ENCODE measurements at regions not wholly inside any gene's neighbourhood (a gene's known extent, or its start where the extent isn't known, plus 50 kb on each side); places are given as distances from the start of the nearest gene placed in this dataset.

- DNase-seq (ENCODE audit: low spot score): no peak
Measured at GRCh38 chr3:29057326-29057725, 223.5 kb upstream of the RBMS3 start.

DNA sequence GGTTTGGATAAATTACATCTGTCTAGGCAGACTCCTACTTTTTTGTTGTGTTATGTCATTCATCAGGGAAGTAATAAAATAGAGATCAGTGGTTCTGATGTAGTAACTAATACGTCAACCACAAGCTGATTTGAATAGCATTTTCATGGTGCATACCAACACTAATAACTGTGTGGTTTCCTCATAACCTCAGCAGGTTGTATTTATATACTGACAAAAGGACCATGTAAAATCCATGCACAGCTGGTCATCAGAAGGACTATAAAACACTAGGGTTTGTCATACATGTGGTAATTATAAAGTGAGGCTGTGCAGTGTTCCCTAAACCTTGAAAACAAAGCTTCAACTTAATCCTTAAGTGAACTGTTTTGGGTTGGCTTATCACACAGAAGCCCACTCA, 216.8 kb upstream of the RBMS3 start:
- no peak for DNase-seq (ENCODE audit: low spot score)

GRCh38 chr3:29065211-29065785, 215.6 kb upstream of the RBMS3 start:
- DNase-seq (ENCODE audit: low spot score): no peak

- no peak for DNase-seq (ENCODE audit: low spot score)
Measured at GRCh38 chr3:29067007-29067406, 213.9 kb upstream of the RBMS3 start.

DNA sequence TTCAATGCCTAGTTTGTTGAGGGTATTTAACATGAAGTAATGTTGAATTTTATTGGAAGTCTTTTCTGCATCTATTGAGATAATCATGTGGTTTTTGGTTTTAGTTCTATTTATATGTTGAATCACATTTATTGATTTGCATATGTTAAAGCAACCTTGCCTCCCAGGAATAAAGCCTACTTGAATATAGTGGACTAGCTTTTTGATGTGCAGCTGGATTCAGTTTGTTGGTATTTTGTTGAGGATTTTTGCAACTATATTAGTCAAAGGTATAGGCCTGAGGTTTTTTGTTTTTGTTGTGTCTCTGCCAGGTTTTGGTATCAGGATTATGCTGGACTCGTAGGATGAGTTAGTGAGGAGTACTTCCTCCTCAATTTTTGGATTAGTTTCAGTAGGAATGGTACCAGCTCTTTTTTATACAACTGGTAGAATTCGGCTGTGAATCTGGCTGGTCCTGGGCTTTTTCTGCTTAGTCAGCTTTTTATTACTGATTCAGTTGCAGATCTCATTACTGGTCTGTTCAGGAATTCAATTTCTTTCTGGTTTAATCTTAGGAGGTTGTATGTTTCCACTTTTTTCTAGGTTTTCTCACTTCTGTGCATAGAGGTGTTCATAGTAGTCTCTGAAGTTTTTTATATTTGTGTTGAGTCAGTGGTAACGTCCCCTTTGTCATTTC, 209.8 kb upstream of the RBMS3 start:
- no peak for DNase-seq (ENCODE audit: low spot score)

DNA sequence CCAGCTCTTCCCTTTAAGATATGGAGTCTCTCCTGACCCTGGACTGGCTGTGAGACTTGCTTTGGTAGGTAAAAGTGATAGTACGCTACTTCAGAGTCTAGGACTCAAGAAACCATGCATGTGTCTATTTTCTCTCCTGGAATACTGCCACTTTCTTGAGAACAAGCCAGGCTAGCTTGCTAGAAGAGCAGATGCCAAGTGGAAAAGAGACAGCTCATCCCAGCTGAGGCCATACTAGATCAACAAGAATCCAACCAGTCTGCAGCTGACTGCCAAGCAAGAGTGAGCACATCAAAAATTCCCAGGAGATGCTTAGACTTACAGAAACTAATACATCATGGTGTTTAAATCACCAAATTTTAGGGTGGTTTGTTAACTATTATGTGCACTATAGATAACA, 208.3 kb upstream of the RBMS3 start:
- DNase-seq (ENCODE audit: low spot score): no peak

DNA sequence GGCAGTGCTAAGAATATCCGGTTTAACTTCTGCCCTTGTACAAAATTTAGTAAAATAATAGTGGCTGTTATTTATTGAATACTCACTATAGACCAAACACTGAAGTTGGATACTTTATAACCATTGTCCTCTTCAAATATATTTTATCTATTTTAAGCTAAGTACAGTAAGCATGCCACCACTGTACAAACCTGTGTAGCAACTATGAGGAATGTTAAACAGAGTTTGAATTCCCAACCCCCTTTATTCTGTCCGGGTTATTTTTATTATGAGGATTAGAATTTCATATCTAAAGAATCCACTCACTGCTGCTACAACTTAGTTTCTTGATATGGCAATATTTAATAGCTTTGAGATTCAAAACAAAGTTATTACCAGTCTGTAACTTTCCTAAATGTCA, 203.5 kb upstream of the RBMS3 start:
- DNase-seq (ENCODE audit: low spot score): no peak

DNA sequence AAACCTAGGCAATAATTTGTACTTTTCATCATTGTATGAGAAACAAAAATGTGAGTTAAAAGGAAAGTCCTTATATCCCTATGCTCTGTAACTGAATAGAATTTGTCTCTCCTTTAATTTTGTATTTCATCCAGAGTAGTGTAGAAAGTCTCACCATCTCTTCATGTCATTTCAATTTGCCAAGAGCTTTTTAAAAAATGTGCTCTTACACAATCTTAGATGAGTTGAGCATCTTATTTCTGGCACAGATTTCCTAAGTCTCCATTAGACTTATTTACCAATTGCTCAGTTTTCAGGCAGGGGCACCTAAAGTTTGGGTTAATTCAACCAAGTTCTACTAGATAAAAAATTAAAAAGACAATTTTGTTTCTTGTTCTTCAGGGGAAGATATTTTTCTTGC, 201.5 kb upstream of the RBMS3 start:
- DNase-seq (ENCODE audit: low spot score): no peak

- no peak for DNase-seq (ENCODE audit: low spot score)
Measured at GRCh38 chr3:29080967-29081366, 199.9 kb upstream of the RBMS3 start.

DNA sequence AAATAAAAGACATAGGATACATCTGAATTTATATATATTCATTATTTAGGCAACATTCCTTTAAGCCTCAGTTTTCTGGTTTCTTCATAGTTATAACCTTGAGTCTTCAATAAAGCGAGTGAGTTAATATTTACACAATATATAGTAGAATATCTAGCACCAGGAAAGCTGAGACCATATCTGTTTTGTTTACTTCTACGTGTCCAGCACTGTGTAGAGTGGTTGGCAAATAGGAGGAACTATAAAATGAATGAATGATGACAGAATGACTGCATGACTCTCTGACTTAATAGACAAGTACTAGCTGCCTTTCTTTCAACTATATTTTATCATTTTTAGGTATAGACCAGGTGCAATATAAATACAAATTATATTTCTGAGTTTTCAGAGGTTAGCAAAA, 197.8 kb upstream of the RBMS3 start:
- no peak for DNase-seq (ENCODE audit: low spot score)

DNA sequence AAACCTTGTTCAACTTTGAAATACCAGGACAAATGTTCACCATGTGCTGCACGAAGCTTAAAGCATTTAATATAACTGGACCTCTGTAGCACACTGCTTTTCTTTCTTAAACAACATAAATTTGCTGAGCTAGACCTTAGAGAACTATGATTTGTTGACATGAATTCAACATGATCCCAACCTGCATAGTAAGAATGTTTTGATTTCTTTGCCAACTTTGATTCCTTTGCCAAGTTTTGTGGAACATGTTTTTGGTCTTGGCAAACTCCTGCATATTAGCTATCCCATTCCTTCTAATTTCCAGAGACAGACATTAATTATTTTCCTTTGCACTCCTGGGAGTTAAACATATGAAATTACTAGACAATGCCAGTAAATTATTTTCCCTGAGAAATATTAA, 197.2 kb upstream of the RBMS3 start:
- DNase-seq (ENCODE audit: low spot score): no peak

- no peak for DNase-seq (ENCODE audit: low spot score)
Measured at GRCh38 chr3:29088579-29088978, 192.3 kb upstream of the RBMS3 start.

GRCh38 chr3:29090912-29091597, 189.8 kb upstream of the RBMS3 start:
- no peak for DNase-seq (ENCODE audit: low spot score)

- DNase-seq (ENCODE audit: low spot score): no peak
Measured at GRCh38 chr3:29091599-29092189, 189.2 kb upstream of the RBMS3 start.

- no peak for DNase-seq (ENCODE audit: low spot score)
Measured at GRCh38 chr3:29092348-29092747, 188.5 kb upstream of the RBMS3 start.

DNA sequence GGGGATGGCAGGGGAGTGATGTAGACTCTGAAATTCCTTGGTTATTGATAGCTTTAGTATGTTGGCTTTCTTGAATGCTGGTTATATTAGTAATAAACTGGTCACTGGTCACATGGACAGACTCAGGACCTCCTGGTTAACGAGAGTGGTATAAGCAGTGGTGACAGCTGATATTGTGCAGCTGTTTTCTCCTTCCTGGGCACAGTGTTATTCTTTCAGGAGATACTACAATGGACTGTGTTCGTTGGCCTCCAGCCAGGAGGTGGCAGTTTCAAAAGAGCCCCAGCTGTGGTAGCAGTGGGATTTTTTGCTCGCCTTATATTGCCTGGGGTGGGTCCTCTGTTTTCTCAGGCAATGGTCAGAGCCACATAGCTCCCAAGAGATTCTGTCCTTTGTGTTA, 181.6 kb upstream of the RBMS3 start:
- DNase-seq (ENCODE audit: low spot score): no peak

DNA sequence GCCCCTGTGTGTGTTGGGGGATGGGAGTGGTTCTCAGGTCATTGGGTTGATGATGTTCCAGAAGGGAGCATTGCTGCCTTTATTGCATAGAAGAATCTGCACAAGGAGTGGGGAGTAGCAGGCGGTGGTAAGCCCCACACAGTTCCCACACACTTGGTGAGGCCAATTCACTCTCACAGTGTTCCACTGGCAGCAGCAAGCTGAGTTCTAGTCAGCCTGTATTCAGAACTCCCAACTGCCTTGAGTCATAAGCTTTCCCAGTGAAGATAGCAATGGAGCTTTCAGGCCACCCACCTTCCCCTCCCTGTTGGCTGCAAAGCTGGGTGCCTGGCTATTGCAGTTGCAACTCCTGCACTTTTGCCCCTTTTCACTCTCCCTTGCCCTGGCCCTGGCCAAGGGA, 181.1 kb upstream of the RBMS3 start:
- no peak for DNase-seq (ENCODE audit: low spot score)

GRCh38 chr3:29100292-29100691, 180.6 kb upstream of the RBMS3 start:
- DNase-seq (ENCODE audit: low spot score): no peak

- DNase-seq (ENCODE audit: low spot score): no peak
Measured at GRCh38 chr3:29128001-29128400, 152.9 kb upstream of the RBMS3 start.

GRCh38 chr3:29137601-29138000, 143.3 kb upstream of the RBMS3 start:
- no peak for DNase-seq (ENCODE audit: low spot score)

DNA sequence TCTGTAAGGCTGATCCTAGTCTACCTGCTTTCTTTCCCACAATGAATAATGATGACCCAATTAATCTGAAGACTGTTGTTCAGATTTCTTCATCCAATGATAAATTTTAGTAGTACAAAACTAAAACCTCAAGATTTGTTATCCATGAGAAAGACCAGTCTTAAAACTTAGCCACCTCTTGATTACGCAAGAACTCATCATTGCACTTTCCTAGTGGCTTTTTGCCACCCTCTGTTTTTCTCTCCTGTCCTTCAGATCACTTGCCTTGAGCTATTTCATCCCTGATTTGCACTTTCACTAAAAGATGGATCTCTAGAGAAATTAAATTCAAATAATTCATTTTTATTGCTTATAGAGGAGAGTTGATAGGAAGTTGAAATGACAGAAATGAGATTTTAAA, 142.7 kb upstream of the RBMS3 start:
- DNase-seq (ENCODE audit: low spot score): no peak

- no peak for DNase-seq (ENCODE audit: low spot score)
Measured at GRCh38 chr3:29140666-29141065, 140.2 kb upstream of the RBMS3 start.

GRCh38 chr3:29141197-29141917, 139.5 kb upstream of the RBMS3 start:
- DNase-seq (ENCODE audit: low spot score): no peak

Data from CD4-positive, alpha-beta T cell treated with Interleukin-2 at 100 ng/mL for 4 hours (primary cell).